ENCODE measurements at regions not wholly inside any gene's neighbourhood (a gene's known extent, or its start where the extent isn't known, plus 50 kb on each side); places are given as distances from the start of the nearest gene placed in this dataset.

- TF ChIP-seq OSR1 (CRISPR knock-in tag; IDR thresholded peaks at IDR 0.05) (no peak), BACH2 (CRISPR knock-in tag; IDR thresholded peaks at IDR 0.05; ENCODE audit: borderline replicate concordance) (no peak), CSRNP3 (CRISPR knock-in tag; IDR thresholded peaks at IDR 0.05) (no peak), TCF4 (CRISPR knock-in tag; IDR thresholded peaks at IDR 0.05; ENCODE audit: borderline replicate concordance) (no peak), CREB5 (CRISPR knock-in tag; IDR thresholded peaks at IDR 0.05; ENCODE audit: low read depth) (no peak)
- TF ChIP-seq, protein P1, sequence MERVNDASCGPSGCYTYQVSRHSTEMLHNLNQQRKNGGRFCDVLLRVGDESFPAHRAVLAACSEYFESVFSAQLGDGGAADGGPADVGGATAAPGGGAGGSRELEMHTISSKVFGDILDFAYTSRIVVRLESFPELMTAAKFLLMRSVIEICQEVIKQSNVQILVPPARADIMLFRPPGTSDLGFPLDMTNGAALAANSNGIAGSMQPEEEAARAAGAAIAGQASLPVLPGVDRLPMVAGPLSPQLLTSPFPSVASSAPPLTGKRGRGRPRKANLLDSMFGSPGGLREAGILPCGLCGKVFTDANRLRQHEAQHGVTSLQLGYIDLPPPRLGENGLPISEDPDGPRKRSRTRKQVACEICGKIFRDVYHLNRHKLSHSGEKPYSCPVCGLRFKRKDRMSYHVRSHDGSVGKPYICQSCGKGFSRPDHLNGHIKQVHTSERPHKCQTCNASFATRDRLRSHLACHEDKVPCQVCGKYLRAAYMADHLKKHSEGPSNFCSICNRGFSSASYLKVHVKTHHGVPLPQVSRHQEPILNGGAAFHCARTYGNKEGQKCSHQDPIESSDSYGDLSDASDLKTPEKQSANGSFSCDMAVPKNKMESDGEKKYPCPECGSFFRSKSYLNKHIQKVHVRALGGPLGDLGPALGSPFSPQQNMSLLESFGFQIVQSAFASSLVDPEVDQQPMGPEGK (CRISPR knock-in tag; IDR thresholded peaks at IDR 0.05; ENCODE audit: borderline replicate concordance): no peak
Measured at GRCh38 chr2:238521002-238521401, 94.3 kb downstream of the ASB1 start.
